ENCODE measurements at regions not wholly inside any gene's neighbourhood (a gene's known extent, or its start where the extent isn't known, plus 50 kb on each side); places are given as distances from the start of the nearest gene placed in this dataset.

- peak overlapping the region in 3 of 5 donors; percentile 4 to 71 (median 15) for H3K27ac ChIP-seq
- TF ChIP-seq CTCF (IDR thresholded peaks at IDR 0.05) = no peak
- no peak for TF ChIP-seq EP300 (IDR thresholded peaks at IDR 0.05)
- no peak for TF ChIP-seq POLR2A (IDR thresholded peaks at IDR 0.05)
- TF ChIP-seq POLR2AphosphoS5 (IDR thresholded peaks at IDR 0.05) = no peak
- DNase-seq = peak in 1 of 2 donors; percentile 30
- intact Hi-C loops (cut with DNase I; ENCODE audit: low total_unique reads) = no loop called here
- H3K4me1 ChIP-seq = peaks cover 0 to 28% (median 15%) of the 10 kb centered on the region in 4 donors
- H3K36me3 ChIP-seq = no peaks in the 10 kb centered on the region
- peaks cover 0 to 4% (median 0%) of the 10 kb centered on the region in 4 donors for H3K9me3 ChIP-seq
- H3K27me3 ChIP-seq = no peaks in the 10 kb centered on the region
- H3K4me3 ChIP-seq = no peak overlapping the region
- 31 to 45% (median 38%) methylated on average over 6 of the region's 6 CpGs for WGBS, 5 donors
Measured at GRCh38 chr9:13607481-13608441, 328.3 kb upstream of the MPDZ start.

DNA sequence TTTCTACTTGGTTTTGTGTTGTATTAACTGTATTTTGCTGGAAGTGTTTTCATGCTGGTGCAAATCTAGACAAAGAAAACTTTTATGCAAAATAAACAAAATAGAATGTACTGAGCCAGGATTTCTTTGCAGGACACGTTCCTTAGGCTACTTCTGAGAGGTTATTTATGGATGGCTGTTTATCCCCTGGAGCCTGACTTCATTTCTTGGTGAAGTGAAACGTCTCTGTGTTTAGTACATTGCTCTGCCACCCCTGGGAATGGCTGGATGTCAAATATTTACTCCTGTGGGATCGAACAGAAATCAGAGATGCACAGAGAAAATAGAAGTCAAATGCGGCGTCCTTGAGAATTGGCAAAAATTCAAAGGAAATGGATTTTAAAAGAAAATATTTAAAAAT, 327.1 kb upstream of the MPDZ start:
- intact Hi-C loops (cut with DNase I; ENCODE audit: low total_unique reads) = no loop called here
- H3K9me3 ChIP-seq = peaks cover 0 to 2% (median 0%) of the 10 kb centered on the region in 4 donors
- no peaks in the 10 kb centered on the region for H3K27me3 ChIP-seq
- DNase-seq = no peak
- no peak overlapping the region for H3K4me3 ChIP-seq
- H3K4me1 ChIP-seq = peaks cover 0 to 28% (median 15%) of the 10 kb centered on the region in 4 donors
- TF ChIP-seq EP300 (IDR thresholded peaks at IDR 0.05) = no peak
- TF ChIP-seq POLR2AphosphoS5 (IDR thresholded peaks at IDR 0.05) = no peak
- TF ChIP-seq CTCF (IDR thresholded peaks at IDR 0.05) = no peak
- no peak for TF ChIP-seq POLR2A (IDR thresholded peaks at IDR 0.05)
- no peaks in the 10 kb centered on the region for H3K36me3 ChIP-seq
- H3K27ac ChIP-seq = no peak overlapping the region
- 23 to 35% (median 30%) methylated on average over 5 of the region's 5 CpGs for WGBS, 5 donors

GRCh38 chr9:13603921-13604320, 324.4 kb upstream of the MPDZ start:
- H3K27ac ChIP-seq = no peak overlapping the region
- no peaks in the 10 kb centered on the region for H3K9me3 ChIP-seq
- WGBS, 5 donors = 68 to 86% (median 79%) methylated on average over 3 of the region's 3 CpGs
- H3K36me3 ChIP-seq = no peaks in the 10 kb centered on the region
- H3K27me3 ChIP-seq = no peaks in the 10 kb centered on the region
- intact Hi-C loops (cut with DNase I; ENCODE audit: low total_unique reads) = no loop called here
- DNase-seq = no peak
- TF ChIP-seq POLR2AphosphoS5 (IDR thresholded peaks at IDR 0.05) (no peak), CTCF (IDR thresholded peaks at IDR 0.05) (no peak)
- H3K4me3 ChIP-seq = no peak overlapping the region
- peaks cover 0 to 27% (median 15%) of the 10 kb centered on the region in 4 donors for H3K4me1 ChIP-seq

DNA sequence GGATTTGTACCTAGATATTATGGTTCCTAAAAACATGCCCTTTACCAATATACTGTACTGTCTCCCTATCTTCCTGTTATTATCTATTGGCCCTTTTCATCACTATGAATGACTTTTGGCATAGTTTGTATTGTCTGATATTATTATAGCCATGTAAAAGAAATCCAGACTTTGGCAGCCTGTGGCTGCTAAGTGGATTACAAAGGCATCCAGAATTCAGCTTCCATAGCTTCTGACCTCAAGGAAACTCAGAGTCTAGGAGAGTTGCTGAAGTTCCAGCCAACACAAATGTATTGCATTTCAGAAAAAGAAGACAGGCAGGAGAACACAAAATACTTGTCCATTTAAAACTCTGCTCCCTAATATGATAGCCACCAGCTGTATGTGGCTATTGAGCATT, 319.2 kb upstream of the MPDZ start:
- no peaks in the 10 kb centered on the region for H3K9me3 ChIP-seq
- TF ChIP-seq POLR2A (IDR thresholded peaks at IDR 0.05) (no peak), CTCF (IDR thresholded peaks at IDR 0.05) (no peak), POLR2AphosphoS5 (IDR thresholded peaks at IDR 0.05) (no peak), EP300 (IDR thresholded peaks at IDR 0.05) (no peak)

More for the DNA sequence above, 319.2 kb upstream of the MPDZ start:
- Histone ChIP-seq H3K27me3 (no peaks in the 10 kb centered on the region), H3K27ac (no peak overlapping the region), H3K36me3 (no peaks in the 10 kb centered on the region), H3K4me1 (no peaks in the 10 kb centered on the region), H3K4me3 (no peak overlapping the region)
- no peak for DNase-seq
- intact Hi-C loops (cut with DNase I; ENCODE audit: low total_unique reads) = no loop called here

Measured in stomach (tissue), 8 donors.